HuH-7 (cell line): ENCODE measurements at regions not wholly inside any gene's neighbourhood (a gene's known extent, or its start where the extent isn't known, plus 50 kb on each side); places are given as distances from the start of the nearest gene placed in this dataset.

ENCODE experiments used
- DNase-seq: peaks from one replicate; pipeline ENCODE4 v3.0.0; 2011; ENCODE audit warnings: low spot score

DNA sequence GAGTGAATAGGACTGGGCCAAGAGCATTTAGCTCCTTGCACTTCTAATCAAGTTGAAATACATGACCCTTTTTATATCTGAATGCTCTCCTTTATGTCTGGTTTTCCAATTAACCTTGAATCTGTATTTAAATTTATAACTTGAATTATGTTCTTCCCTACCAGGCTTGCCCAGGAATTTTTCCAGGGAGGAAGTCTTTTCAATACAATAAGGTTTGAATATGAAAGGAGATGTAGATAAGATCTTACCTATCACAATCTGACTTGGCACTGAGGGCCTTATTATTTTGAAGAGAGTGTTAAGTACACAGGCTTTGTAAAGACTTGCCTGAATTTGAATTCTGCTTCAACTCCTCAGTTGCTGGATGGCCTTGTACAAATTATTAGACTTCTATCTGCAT, 555.7 kb downstream of the PCDH7 start:
- DNase-seq = no peak

DNA sequence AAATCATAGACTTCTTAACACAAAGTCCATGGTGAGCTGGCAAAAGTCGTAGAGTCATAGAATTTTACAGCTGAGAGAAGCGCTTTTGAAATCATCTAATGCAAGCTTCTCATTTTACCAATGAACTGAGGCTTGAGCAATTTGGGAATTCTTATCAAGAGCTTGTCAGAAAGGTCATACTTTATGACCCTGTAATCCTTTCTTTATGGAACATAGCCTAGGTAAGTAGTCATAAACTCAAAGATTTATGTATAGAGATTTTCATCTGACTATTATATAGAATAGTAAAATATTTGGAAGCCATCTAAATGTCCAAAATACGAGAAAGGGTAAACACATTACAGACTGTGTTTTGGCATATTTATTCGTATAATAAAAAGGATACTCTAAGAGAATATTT, 563.5 kb downstream of the PCDH7 start:
- DNase-seq = peak; percentile 22

DNA sequence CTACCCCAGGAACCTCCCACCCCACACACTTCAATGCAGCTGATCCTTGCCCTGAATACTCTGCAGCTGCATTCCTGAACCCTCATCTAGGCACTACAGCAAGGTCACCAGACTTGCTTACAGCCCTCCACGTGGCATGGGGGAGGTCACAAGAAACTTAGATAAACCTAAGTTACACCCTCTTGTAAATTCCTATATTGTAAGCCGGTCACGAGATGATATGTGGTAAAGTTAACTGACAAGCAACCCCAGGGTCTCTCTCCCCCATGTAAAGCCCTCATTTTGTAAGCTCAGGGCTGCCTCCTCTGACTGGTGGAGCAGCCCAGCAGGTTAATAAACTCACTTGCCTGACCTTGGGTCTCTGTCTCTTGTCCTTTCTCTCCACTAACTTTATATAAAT, 570.7 kb downstream of the PCDH7 start:
- DNase-seq = no peak

DNA sequence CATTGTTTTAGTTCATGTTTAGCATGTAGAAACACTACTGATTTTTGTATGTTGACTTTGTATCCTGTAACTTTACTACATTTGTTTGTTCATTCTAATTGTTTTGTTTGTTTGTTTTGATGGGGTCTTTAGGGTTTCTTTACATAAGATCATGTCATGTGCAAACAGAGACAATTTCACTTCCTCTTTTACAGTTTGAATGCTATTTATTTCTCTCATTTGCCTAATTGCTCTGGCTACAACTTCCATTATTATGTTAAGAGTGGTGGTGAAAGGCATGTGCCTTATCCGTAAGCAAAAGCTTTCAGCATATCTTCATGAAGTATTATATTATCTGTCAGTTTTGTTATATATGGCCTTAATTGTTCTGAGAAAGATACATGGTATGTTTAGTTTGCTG, 571.1 kb downstream of the PCDH7 start:
- DNase-seq = no peak

DNA sequence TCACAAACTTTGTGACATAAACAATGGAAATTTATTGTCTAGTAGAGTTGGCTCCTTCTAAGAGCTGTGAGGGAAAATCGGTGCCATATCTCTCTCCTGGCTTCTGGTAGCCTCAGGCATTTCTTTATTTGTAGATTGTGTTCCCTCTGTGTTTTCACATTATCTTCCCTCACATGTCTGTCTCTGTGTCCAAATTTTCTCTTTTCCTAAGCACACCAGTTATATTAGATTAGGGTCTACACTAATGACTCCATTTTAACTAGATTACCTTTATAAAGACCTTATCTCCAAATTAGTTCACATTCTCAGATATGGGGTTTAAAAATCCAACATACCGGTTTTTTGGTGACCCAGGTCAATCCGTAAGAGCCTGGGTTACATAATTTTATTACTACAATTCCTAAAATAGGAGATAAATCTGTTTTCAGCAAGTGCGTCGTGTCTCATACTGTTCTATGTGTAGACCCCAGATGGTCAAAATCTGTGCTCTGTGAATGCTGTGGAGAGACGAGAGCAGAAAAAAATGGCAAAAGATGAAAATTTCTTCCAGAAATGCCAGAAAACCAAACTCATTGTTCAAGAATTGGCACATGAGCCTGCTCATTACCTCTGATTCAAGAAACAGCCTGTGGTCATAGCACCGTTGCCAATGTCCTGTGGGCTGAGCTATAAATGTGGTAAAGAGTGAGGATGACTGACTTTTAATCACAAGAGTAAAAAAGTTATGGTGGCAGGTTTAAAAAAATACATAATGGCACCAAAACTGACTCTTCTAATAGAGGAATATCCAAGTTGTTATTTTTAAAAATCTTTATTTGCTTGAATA, 574.7 kb downstream of the PCDH7 start:
- no peak for DNase-seq

DNA sequence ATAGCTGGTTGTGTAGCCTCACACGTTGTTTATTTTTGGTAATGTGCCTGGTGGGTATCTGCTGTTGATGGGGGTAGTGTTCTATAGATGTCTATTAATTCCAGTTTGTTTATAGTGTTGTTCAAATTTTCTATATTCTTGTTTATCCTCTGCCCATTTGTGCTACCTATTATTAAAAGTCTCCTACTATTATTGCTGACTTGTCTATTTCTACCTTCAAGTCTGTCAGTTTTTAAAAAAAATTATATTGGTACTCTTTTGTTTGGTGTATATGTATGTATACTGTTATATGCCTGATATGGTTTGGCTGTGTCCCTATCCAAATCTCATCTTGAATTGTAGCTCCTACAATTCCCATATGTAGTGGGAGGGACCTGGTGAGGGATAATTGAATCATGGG, 578.6 kb downstream of the PCDH7 start:
- DNase-seq = no peak

DNA sequence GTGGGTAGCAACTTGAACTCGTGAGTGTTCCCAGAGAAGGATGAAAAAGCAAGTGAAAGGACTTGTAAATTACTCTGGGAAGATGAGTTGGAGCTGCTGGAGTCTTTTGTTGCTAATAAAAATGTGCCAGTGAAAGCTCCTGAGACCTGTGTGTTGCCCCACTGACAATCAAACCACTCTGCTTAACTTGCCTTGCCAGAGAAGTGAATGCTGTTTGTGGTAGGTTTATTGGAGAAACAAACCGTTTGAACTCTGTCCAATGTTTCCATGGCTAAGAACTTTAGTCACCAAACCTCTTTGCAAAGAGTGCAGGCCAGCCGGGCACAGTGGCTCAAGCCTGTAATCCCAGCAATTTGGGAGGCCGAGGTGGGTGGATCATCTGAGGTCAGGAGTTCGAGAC, 586.9 kb downstream of the PCDH7 start:
- no peak for DNase-seq

DNA sequence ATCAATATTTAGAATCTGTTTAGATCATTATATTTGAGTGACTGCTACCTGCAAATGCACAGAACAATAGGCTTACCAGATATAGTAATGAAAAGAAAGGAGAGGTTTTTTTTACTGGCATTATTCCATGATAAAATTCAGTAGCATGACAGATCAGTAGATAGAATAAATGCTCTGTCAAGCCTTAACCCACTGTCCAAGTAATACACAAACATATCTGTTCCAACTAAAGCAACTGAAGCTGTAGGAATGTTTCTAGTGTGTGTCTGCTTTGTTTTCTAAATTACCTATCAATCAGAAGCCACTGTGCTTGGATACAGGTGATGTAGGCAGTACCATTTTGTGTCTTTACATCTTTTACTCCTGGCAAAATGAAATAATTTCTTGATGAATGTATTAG, 604.6 kb downstream of the PCDH7 start:
- no peak for DNase-seq

DNA sequence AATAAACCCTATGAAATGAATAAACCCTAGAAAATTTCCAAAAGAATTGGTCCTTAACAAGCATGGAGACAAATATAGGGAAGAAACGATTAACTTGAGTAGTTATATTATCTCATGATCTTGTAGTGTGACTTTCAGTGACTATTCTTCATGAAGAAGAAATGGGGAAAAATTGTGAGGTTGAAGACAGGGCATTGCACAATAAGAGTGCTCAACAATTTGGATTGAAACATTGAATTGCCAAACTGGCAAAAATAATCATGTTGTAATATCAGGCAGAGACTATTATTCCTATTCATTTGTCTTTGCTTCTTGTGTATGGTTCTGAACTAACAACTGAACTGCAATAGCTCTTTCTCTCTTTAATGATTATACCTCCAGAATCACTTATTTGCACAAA, 605.1 kb downstream of the PCDH7 start:
- no peak for DNase-seq

DNA sequence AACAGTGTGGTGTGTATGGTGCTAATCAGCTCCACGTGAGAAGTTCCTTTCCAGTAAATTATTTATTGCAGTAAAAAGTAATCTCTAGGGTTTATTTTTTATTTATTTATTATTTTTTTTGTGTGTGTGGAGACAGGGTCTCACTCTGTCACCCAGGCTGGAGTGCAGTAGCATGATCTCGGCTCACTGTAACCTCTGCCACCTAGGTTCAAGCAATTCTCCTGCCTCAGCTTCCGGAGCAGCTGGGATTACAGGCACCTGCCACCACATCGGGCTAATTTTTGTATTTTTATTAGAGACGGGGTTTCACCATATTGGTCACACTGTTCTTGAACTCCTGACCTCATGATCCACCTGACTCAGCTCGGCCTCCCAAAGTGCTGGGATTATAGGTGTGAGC, 606.9 kb downstream of the PCDH7 start:
- DNase-seq = no peak

DNA sequence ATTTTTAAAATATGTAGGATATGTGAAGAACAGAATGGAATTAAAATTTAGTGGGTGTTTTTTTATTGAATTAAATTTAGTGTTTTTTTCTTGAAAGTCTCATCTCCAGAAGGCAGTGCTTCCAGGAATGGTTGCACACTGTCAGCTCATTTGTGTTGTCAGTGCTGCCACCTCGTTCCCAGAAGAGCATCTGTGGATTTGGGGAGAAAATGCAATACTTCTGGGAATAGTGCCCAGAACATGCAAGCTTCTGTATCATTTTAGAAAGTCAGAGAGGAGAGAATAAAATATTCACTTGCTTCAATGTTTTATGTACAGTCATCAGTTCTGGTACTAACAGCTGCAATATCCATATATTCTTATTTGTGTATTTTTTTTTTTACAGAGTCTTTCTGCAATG, 608.8 kb downstream of the PCDH7 start:
- no peak for DNase-seq

DNA sequence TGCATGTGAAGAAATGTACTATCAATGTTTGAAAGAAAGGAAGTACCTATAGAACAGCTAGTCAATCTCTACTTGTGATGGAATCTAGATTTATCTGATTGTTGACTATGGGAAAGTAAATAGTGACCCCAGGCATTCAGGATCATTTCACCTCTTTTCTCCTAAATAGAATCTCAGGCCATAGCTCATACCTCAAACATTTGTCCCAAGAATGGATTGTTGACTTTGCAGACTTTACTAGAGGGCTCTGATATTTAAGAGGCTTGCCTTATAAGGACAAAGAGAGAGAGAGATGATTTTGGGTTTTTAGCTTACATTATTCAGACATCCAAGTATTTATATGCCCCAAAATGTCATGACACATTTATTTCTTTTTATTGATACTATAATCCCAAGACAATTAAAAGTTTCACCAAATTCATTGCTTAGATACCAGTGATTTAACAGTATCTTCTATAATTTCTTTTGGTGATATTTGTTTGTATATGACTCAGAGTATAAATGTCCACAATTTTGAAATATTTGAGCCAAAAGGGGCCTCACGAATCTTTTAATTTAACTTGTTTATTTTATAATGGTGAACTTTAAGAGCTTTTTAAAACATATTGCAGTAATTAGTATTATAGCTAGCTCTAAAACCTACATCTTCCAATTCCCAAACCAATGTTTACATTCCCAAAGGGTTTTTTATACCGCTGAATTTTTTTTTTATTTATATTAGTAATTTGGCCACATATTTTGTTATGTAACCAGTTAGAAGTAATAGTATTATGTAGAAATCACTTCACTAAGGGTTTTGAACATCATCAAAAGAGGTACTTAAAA, 614.1 kb downstream of the PCDH7 start:
- no peak for DNase-seq

DNA sequence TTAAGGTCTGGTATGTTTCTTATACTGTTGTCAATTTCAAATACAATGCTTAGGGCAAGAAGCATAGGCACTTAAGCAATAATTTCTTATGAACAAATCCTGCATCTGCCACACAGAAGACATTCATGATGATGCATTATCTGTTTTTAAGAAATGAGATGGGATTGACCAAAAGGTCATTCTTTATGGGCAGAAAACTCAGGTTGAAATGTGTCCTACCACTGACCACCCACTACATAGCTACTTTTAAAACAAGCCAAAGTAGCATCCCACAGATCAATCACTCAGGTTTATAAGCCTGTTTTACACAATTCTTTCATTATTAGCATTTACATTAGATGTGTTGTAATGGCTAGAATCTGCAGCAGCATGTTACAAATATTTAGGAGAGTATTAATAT, 617.8 kb downstream of the PCDH7 start:
- no peak for DNase-seq

DNA sequence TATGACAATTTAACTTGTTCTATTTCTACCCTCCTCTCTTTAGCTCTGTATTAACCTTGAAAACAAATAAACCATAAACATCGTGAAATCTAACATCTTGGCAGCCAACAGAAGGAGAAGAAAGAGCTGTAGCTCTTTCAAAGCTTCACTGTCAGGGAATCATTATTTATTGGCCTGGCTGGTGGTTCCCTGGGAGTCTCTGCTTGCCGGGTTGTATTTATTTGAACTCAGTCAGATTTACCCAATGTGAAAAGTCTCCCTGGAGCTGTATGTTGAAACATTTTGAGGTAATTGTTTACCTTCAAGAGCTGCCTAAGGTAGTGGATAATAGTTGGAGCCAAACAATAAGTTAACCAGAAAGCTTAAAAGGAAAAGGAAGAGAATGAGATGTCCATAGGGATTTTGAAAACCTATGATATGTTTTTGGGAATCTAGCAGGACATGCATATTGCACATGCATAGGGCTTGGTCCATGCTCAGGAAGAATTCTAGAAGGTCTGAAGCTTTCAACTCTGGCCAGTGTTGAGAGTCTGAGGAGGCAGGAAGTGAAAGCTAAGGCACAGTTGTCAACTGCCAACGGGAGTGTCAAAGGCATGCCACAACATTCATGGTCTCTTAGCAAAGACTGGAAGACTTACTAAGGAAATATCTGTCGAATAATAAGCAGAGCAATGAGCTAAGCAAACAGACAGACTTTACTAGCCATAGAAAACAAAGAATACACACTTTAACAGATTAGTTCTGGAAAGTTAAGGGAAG, 621.6 kb downstream of the PCDH7 start:
- no peak for DNase-seq

DNA sequence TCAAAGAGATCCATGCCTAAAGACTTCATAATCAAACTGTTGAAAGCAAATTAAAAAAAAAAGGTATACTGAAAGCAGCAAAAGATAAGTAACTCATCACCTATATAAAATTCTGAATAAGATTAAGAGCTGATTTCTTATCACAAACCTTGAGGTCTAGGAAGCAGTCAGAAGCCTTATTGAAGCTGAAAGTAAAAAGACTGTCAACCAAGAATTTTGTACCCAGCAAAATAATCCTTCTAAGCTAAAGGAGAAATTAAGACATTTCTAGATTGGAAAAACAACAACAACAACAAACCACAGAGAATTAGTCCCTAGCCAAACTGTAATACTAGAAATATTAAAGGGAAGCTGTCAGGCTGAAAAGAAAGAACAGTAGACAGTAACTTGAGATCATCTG, 622.9 kb downstream of the PCDH7 start:
- DNase-seq = no peak

DNA sequence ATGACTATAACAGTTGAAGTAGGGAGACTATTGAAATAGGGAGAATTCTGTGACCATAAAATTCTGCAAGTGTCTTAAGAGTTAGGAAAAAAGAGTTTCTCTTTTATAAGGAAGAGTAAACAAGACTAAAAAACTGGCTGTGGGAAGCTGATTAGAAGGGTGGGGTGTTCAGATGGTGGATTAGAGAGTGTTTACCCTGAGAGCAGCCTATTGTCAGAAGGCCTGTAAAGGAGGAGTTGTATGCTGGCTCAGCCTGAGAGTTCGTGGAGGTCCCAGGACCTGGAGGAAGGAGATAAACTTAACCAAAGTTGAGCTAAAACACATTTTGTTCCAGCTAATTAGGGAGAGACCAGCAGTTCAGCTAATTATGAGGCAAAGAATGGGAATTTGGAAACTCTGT, 629.7 kb downstream of the PCDH7 start:
- no peak for DNase-seq

DNA sequence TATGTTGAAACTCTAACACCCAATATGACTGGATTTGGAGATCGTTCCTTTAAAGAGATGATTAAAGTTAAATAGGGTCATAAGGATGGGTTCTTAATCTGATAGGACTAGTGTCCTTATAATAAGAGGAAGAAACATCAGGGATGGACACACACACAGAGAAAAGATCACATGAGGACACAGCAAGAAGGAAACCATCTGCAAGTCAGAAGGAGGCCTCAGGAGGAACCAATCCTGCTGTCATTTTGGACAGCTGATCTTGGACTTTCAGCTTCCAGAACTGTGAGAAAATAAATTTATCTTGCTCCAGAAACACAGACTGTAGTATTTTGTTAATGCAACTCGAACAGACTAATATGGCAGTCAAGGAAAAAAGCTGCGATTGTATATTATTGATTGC, 631.5 kb downstream of the PCDH7 start:
- no peak for DNase-seq

DNA sequence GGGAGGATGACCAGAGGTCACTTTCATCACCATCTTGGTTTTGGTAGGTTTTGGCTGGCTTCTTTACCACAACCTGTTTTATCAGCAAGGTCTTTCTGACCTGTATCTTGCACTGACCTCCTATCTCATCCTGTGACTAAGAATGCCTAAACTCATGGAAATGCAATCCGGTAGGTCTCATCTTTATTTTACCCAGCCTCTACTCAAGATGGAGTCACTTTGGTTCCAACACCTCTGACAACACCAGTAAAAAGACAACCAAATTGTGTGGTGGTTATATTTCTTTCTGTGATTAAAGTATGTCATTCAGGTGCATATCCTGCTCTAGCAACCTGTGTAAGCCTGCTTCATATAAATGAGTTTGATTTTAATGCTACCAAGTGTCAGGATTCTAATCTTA, 636.7 kb downstream of the PCDH7 start:
- no peak for DNase-seq

DNA sequence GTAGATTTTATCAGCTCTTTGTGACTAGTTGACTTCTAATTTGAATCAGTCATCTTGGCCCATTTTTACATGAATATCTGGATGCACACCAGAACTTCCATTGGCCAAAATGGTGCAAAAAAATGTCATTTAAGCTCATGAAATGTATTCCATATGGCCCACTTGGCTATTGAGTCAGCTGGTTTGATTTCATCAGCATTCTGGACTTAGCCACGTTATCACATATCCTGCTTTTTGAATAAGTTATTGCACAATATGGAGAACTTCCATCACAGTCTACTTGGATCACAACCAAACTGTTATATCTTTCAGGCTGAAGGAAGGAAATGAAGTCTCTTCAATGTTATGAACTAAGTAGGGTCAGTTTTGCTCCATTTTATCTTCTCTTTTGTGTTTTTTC, 640.6 kb downstream of the PCDH7 start:
- DNase-seq = no peak

DNA sequence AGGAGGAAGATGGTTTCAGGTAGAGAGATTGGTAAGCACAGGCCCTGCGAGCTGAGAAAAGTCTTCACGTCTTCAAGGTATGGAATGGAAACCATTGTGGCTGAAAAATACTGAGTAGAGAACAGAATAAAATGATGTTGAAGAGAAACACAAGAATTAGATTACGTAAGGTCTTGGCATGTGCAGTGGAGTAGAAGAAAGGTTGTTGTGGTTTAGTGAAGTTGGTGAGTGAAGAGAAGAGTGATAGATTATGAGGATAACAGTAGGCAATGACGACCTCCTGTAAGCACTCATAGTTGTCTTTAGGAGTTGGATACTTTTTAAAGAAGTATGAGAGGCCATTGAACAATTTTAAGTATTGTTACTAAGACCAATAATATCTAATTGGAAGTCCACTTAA, 642.6 kb downstream of the PCDH7 start:
- DNase-seq = no peak

DNA sequence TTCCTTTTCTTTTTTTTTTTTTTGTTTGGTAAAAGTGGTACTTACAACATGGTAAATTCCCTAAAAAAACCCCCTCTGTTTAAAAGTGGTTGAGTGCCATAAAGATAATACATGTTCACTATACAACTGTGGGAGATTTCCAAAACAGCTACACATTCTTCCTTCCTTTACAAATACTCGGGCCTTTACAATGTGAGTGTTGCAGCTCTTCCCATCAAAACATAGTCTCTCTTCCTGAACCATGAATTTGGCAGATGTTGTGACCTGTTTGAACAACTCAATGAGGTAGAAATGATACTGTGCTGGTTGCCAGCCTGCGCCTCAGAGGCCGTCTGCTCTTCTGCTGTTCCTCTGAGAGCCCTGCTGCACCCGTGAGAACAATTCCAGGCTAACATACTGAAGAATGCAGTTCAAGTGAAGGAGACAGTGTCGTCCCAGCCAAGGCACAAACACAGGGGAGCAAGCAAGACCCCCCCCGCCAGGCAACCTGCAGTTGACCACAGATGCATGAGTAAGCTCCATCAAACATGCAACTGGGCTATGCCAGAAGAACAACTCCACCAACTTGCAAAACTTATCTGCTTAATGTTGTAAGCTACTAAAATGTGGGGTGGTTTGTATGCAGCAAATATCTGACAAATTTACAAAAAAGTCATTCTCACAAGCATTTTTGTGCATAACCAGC, 645.0 kb downstream of the PCDH7 start:
- DNase-seq = no peak

DNA sequence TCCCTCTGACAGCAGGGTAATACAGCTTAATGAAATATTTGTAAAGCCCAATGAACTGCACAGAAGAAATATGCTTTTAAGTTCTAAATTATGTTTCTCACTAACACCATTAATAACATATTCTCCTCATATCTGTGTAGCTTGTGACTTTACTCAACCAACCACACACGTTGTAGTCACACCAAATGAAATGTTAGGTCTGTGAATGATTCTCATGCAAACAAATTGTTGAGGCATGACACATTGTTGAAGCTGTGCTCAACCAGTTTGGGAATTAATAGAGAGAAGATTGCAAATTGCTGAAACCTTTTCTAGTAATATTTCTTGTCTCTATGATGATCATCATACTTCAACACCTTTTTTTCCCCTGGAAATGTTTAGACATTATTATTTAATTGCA, 645.9 kb downstream of the PCDH7 start:
- no peak for DNase-seq
